HG03558 (cell line): ENCODE measurements at regions not wholly inside any gene's neighbourhood (a gene's known extent, or its start where the extent isn't known, plus 50 kb on each side); places are given as distances from the start of the nearest gene placed in this dataset.
"Not testable (repeated sequence)": the region's sequence is repeated elsewhere in the genome, so short reads cannot be mapped to it uniquely, and the experiment has no call there.

ENCODE experiments used
- ATAC-seq: cut with Tn5 transposase; IDR thresholded peaks from one replicate; pipeline ENCODE4 v1.9.1; 2021; ENCODE audit warnings: moderate number of reproducible peaks; ENCODE audit not compliant: unreplicated experiment; ENCODE audit errors: extremely low read depth

GRCh38 chr21:5121849-5122248, 5399.5 kb upstream of the TPTE start:
- not testable (repeated sequence) for ATAC-seq

GRCh38 chr21:5123655-5124054, 5397.7 kb upstream of the TPTE start:
- not testable (repeated sequence) for ATAC-seq

GRCh38 chr21:5128261-5128660, 5393.1 kb upstream of the TPTE start:
- peak; percentile 46 for ATAC-seq

GRCh38 chr21:5133824-5134223, 5387.6 kb upstream of the TPTE start:
- ATAC-seq = not testable (repeated sequence)

GRCh38 chr21:5136406-5136805, 5385.0 kb upstream of the TPTE start:
- ATAC-seq = not testable (repeated sequence)

GRCh38 chr21:5137006-5137405, 5384.4 kb upstream of the TPTE start:
- not testable (repeated sequence) for ATAC-seq

GRCh38 chr21:5138687-5139086, 5382.7 kb upstream of the TPTE start:
- ATAC-seq = not testable (repeated sequence)

GRCh38 chr21:5139528-5139927, 5381.9 kb upstream of the TPTE start:
- not testable (repeated sequence) for ATAC-seq

- ATAC-seq = not testable (repeated sequence)
These were observed 5378.4 kb upstream of the TPTE start for GRCh38 chr21:5143011-5143410.

- ATAC-seq = not testable (repeated sequence)
These were observed 5376.7 kb upstream of the TPTE start for GRCh38 chr21:5144731-5145130.

GRCh38 chr21:5147685-5148084, 5373.7 kb upstream of the TPTE start:
- not testable (repeated sequence) for ATAC-seq

GRCh38 chr21:5149222-5149621, 5372.2 kb upstream of the TPTE start:
- ATAC-seq = not testable (repeated sequence)

GRCh38 chr21:5153842-5154640, 5367.3 kb upstream of the TPTE start:
- not testable (repeated sequence) for ATAC-seq

GRCh38 chr21:5154641-5154982, 5366.8 kb upstream of the TPTE start:
- ATAC-seq = not testable (repeated sequence)

- ATAC-seq = not testable (repeated sequence)
These were observed 5358.4 kb upstream of the TPTE start for GRCh38 chr21:5162693-5163574.

GRCh38 chr21:5165829-5166228, 5355.6 kb upstream of the TPTE start:
- not testable (repeated sequence) for ATAC-seq
